H7 (cell line): ENCODE measurements at regions not wholly inside any gene's neighbourhood (a gene's known extent, or its start where the extent isn't known, plus 50 kb on each side); places are given as distances from the start of the nearest gene placed in this dataset.

Experiments used
- DNase-seq: peaks from one replicate; pipeline ENCODE4 v3.0.0; 2012
- H3K27me3 ChIP-seq: 2 replicates; pipeline ENCODE4 v1.6.0; 2011; ENCODE audit warnings: mild to moderate bottlenecking, low read length; ENCODE audit not compliant: control insufficient read depth, insufficient read depth
- H3K36me3 ChIP-seq: replicated peaks from 2 replicates; pipeline ENCODE4 v1.5.1; 2011; ENCODE audit warnings: low read length; ENCODE audit not compliant: control insufficient read depth, insufficient read depth
- H3K4me3 ChIP-seq: 2 replicates; pipeline ENCODE4 v1.5.1; 2011; ENCODE audit warnings: low read depth, mild to moderate bottlenecking, control low read depth, low read length, moderate library complexity; ENCODE audit not compliant: insufficient read depth

DNA sequence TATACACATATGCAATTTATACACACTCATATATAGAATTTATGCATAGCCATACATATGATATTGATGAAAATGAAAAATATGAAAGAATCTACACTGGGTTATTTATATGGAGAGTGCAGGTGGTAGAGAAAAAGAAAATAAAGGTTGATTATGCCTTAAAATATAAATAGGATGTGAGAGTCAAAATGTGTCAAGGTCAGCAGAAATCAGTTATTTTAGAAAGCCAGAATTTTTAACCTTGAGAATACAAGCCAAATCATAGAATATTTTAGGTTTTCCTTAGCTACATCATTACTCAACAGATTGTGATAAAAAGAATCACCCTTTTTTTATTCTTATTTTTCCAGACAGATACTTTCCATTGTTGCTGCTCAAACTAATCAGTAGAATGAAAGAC, 146.2 kb downstream of the SLC6A15 start:
- Histone ChIP-seq H3K27me3 (no peaks in the 10 kb centered on the region), H3K36me3 (no peaks in the 10 kb centered on the region), H3K4me3 (no peak overlapping the region)
- DNase-seq, result no peak

- Histone ChIP-seq H3K36me3 (no peaks in the 10 kb centered on the region), H3K27me3 (no peaks in the 10 kb centered on the region), H3K4me3 (no peak overlapping the region)
- DNase-seq, result no peak
Observed at GRCh38 chr12:84764001-84764400, 148.6 kb downstream of the SLC6A15 start.

- no peaks in the 10 kb centered on the region for H3K27me3 ChIP-seq
- H3K36me3 ChIP-seq, result no peaks in the 10 kb centered on the region
- no peak overlapping the region for H3K4me3 ChIP-seq
- DNase-seq, result no peak
Observed at GRCh38 chr12:84763107-84763506, 149.5 kb downstream of the SLC6A15 start.

GRCh38 chr12:84760091-84760865, 152.3 kb downstream of the SLC6A15 start:
- Histone ChIP-seq H3K36me3 (no peaks in the 10 kb centered on the region), H3K4me3 (no peak overlapping the region), H3K27me3 (no peaks in the 10 kb centered on the region)
- DNase-seq, result no peak

DNA sequence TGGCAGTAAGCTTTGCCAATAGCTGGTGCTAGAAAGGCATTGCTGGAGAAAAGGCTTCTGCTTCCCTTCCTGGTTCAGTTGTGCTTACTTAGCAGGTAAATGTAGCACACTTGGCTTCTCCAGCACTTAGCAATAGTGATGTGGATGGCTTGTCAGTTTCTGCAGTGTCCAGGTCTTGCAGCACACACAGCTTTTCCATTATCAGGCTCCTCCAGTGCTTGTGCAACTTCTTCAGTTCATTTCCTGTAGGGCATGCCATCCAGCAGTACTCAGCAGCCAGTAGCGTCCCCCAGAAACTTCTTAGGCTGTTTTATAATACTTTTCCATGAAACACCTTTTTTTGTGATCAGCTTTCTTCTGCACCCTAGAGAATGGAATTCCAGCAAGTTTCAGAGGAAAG, 154.6 kb downstream of the SLC6A15 start:
- Histone ChIP-seq H3K4me3 (no peak overlapping the region), H3K36me3 (no peaks in the 10 kb centered on the region), H3K27me3 (no peaks in the 10 kb centered on the region)
- DNase-seq, result no peak

DNA sequence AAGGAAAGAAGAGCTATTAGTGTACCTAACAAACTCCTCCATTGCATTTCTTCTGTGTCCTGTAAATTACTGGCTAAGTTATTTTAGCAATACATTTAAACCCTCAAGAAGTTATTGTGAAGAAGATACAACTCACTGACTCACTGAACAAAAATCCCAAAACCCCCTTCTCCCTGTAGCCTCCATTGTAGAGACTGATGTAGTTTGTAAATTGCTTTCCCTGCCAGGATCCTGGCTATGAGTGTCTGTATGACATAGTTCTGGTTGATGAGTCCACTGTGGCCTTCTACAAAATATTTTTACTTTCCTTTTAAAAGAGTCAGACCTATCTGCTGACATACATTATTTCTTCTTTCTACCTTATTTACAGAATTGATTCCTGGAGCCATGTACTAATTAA, 155.6 kb downstream of the SLC6A15 start:
- no peaks in the 10 kb centered on the region for H3K27me3 ChIP-seq
- H3K4me3 ChIP-seq, result no peak overlapping the region
- no peaks in the 10 kb centered on the region for H3K36me3 ChIP-seq
- DNase-seq, result no peak

DNA sequence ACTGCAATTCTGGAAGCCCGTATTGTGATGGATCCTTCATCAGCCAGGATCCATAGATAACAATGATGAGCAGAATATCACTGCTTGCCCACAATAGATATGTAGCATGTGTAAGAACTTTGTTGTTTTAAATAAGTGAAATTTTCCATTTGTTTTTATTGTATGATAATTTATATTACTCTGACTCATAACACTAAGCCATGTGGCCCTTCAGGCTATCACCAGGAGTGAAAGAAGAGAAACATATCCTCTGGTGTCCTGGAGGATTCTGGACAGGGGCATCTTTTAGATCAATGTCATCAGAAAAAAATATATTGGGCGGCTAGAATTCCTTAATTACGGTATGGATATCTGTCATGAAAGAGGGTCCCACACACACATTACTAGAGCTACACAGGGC, 167.5 kb downstream of the SLC6A15 start:
- Histone ChIP-seq H3K4me3 (no peak overlapping the region), H3K36me3 (no peaks in the 10 kb centered on the region), H3K27me3 (no peaks in the 10 kb centered on the region)
- DNase-seq, result no peak

DNA sequence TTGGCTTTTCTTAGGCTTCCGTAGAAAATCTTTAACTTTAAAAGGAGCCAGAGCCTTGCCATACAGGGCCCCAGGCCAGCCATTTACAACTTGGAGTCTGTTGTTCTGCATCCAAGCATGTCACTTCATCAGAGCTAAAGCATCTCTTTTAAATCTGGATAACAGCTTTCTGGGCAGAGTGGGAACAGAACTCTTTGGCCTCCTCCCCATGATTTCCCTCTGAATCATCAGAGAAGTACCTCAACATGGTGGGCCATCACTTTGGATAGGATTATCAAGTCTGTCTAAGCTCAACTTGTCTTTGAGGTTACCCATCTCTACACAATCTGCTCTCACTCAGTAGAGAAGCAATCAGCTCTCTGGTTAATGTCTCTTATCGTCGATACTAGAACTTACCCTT, 170.9 kb downstream of the SLC6A15 start:
- no peak overlapping the region for H3K4me3 ChIP-seq
- DNase-seq, result no peak
- no peaks in the 10 kb centered on the region for H3K36me3 ChIP-seq
- H3K27me3 ChIP-seq, result no peaks in the 10 kb centered on the region

GRCh38 chr12:84741031-84741430, 171.6 kb downstream of the SLC6A15 start:
- H3K4me3 ChIP-seq, result no peak overlapping the region
- no peak for DNase-seq
- no peaks in the 10 kb centered on the region for H3K27me3 ChIP-seq

GRCh38 chr12:84740602-84741001, 172.0 kb downstream of the SLC6A15 start:
- Histone ChIP-seq H3K4me3 (no peak overlapping the region), H3K36me3 (no peaks in the 10 kb centered on the region), H3K27me3 (no peaks in the 10 kb centered on the region)
- DNase-seq, result no peak

More at GRCh38 chr12:84741031-84741430, 171.6 kb downstream of the SLC6A15 start:
- H3K36me3 ChIP-seq, result no peaks in the 10 kb centered on the region

GRCh38 chr12:84738481-84738972, 174.1 kb downstream of the SLC6A15 start:
- H3K4me3 ChIP-seq, result no peak overlapping the region
- DNase-seq, result no peak
- H3K27me3 ChIP-seq, result no peaks in the 10 kb centered on the region
- H3K36me3 ChIP-seq, result no peaks in the 10 kb centered on the region

DNA sequence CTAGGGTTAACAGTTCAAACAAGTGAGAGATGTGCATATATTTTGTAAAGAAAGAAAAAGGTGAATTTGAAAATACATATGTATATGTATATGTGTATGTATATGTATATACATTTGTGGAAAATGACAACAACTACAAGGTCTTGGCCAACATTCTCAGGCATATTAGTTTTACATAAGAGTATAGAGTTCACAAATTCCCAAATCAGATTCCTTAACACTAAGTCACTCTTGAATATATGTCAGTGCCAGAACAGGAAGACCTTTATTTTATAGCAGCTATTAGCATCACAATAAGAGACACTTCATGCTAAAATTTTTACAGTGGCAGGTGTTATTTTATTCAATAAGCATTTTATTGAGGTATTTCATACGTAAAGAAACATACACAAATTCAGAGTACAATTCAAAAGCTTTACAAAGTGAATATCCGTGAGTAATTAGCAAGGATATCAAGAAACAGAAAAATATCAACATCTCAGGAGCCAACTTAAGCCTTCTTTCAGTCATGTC, 179.7 kb downstream of the SLC6A15 start:
- H3K36me3 ChIP-seq, result no peaks in the 10 kb centered on the region
- no peak overlapping the region for H3K4me3 ChIP-seq
- DNase-seq, result no peak
- H3K27me3 ChIP-seq, result no peaks in the 10 kb centered on the region

GRCh38 chr12:84730561-84731162, 181.9 kb downstream of the SLC6A15 start:
- Histone ChIP-seq H3K36me3 (no peaks in the 10 kb centered on the region), H3K4me3 (no peak overlapping the region), H3K27me3 (no peaks in the 10 kb centered on the region)
- DNase-seq, result no peak

DNA sequence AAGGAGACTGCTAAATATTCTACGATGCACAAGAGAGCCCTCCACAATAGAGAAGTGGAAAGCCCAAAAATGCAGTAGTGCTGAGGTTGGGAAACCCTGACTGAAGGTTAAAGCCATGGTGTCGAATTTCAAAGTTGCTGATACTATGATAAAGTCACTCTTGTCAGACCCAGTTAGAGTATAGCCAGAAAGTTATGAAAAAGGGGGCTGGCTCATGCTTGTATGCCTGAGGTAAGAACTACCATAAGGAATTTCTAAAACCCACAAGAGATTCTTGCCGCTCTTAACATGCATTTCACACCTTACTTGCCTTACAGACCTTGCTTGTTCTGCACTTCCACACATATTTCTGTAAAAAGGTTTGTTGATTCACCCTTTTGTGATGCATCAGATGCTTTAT, 184.6 kb downstream of the SLC6A15 start:
- no peaks in the 10 kb centered on the region for H3K27me3 ChIP-seq
- no peak overlapping the region for H3K4me3 ChIP-seq
- DNase-seq, result no peak
- H3K36me3 ChIP-seq, result no peaks in the 10 kb centered on the region

DNA sequence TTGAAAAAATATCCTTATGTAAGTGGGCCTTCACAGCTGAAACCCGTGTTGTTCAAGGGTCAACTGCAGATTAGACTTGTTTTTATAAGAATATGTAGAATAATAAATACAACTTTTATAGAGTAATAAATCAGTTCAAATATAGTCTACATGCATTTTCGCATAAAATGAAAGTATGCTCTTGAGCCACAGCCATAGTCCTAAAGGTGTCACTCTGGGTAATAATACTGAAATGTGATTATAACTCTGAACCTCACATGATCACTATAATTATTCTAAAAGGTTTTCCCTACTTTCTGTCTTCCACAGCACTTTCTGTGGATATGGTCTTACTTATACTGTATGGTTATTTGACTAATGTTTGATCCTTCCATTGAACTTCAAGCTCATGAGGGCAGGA, 185.8 kb downstream of the SLC6A15 start:
- H3K27me3 ChIP-seq, result no peaks in the 10 kb centered on the region
- DNase-seq, result no peak
- no peaks in the 10 kb centered on the region for H3K36me3 ChIP-seq
- no peak overlapping the region for H3K4me3 ChIP-seq
